Ectodermal cell (in vitro differentiated cells): ENCODE measurements at regions not wholly inside any gene's neighbourhood (a gene's known extent, or its start where the extent isn't known, plus 50 kb on each side); places are given as distances from the start of the nearest gene placed in this dataset.

Experiments used
- H3K27ac ChIP-seq: 2 replicates; pipeline ENCODE4 v1.7.0; 2013; ENCODE audit warnings: mild to moderate bottlenecking, low read depth, low read length; ENCODE audit not compliant: insufficient read depth, poor library complexity, severe bottlenecking
- H3K27me3 ChIP-seq: 2 replicates; pipeline ENCODE4 v1.7.0; 2013; ENCODE audit warnings: mild to moderate bottlenecking, low read length; ENCODE audit not compliant: insufficient read depth, control insufficient read depth, poor library complexity, severe bottlenecking
- H3K36me3 ChIP-seq: one replicate; pipeline ENCODE4 v1.7.0; 2013; ENCODE audit warnings: low read length; ENCODE audit not compliant: control insufficient read depth, insufficient read depth
- H3K4me1 ChIP-seq: one replicate; pipeline ENCODE4 v1.7.0; 2013; ENCODE audit warnings: low read length; ENCODE audit not compliant: control insufficient read depth, insufficient read depth
- H3K4me3 ChIP-seq: 2 replicates; pipeline ENCODE4 v1.7.0; 2013; ENCODE audit warnings: low read depth, low read length, control low read depth; ENCODE audit not compliant: insufficient read depth
- H3K9me3 ChIP-seq: 2 replicates; pipeline ENCODE4 v1.7.0; 2013; ENCODE audit warnings: mild to moderate bottlenecking, low read length, moderate library complexity; ENCODE audit not compliant: control insufficient read depth
- WGBS, 2 experiments: methylation state at CpG; one replicate each; pipeline ENCODE4 v1.1.7; 2013; ENCODE audit warnings: missing lambda C conversion rate in 2 of 2; 5-methylcytosine and 5-hydroxymethylcytosine counted together

DNA sequence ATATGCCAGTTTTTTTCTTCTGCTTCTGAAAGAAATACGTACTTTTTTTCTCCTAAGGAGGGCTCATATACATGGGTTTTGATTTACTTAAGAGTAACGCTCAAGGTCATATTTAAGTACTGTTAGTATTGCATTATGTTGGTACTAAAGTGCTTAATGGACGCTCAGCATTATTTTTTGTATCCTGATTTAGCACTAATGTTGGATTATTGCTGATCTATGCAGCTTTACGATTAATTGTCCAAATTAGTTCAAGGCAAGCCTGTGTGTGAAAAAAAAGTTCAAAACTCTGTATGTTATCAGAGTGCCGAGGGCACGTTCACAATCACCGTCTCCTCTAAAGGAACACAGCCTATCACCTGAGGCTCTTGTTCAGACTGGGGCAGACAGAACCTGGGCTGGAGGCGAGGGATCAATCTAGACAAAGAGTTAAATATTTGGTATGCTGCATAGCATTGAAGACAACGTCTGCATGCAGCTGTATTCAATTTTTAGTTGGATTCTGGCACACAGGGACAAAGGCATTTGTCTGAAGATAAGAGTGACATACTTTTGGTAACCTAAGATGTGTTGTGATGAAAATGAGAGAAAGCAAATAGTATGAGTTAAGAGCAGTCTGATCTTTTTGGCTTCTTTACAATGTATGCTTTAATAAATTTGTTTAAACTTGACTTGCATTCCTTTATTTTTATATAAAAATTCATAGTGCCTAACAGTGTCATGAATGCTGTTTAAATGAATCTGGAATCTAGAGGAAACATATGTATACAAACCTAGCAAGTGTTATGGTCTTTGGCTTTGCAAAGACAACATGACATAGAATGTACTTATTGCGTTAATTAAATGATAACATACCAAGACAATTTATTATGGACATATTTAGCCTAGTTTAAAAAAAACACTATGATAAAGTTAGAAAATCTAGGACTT lies 341.2 kb downstream of the SAMD5 start:
- no peaks in the 10 kb centered on the region for H3K9me3 ChIP-seq
- H3K27ac ChIP-seq: no peak overlapping the region
- H3K27me3 ChIP-seq: no peaks in the 10 kb centered on the region
- 94% methylated on average over 9 of the region's 10 CpGs for WGBS, 2 experiments
- H3K4me1 ChIP-seq: no peaks in the 10 kb centered on the region
- no peaks in the 10 kb centered on the region for H3K36me3 ChIP-seq
- H3K4me3 ChIP-seq: no peak overlapping the region

- Histone ChIP-seq H3K27ac (no peak overlapping the region), H3K4me3 (no peak overlapping the region), H3K4me1 (no peaks in the 10 kb centered on the region), H3K36me3 (no peaks in the 10 kb centered on the region), H3K27me3 (no peaks in the 10 kb centered on the region), H3K9me3 (no peaks in the 10 kb centered on the region)
- 94 to 97% methylated on average over 2 of the region's 2 CpGs for WGBS, 2 experiments
These were observed 344.3 kb downstream of the SAMD5 start for GRCh38 chr6:147852772-147853171.

DNA sequence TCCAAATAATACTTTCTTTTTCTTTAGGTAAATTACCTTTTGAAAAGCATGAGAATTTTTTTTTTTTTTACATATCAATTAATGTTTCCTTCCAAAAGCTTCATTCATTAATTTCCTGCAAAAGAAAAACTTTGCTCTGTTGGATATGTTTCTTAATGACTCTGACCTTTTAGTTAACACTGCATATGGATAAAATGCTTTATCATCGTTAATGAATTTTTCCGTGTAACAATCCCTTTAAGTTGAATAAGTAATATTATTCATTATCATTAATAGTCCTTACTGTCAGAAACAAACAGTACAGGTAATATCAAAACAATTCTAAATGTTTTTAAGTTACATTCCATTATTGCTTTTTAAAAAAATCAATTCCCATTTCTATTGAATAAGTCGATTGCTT lies 345.1 kb downstream of the SAMD5 start:
- WGBS, 2 experiments: 100% methylated on average over 1 to 2 of the region's 3 CpGs
- no peak overlapping the region for H3K4me3 ChIP-seq
- H3K27ac ChIP-seq: no peak overlapping the region
- no peaks in the 10 kb centered on the region for H3K36me3 ChIP-seq
- no peaks in the 10 kb centered on the region for H3K4me1 ChIP-seq
- no peaks in the 10 kb centered on the region for H3K27me3 ChIP-seq
- no peaks in the 10 kb centered on the region for H3K9me3 ChIP-seq

DNA sequence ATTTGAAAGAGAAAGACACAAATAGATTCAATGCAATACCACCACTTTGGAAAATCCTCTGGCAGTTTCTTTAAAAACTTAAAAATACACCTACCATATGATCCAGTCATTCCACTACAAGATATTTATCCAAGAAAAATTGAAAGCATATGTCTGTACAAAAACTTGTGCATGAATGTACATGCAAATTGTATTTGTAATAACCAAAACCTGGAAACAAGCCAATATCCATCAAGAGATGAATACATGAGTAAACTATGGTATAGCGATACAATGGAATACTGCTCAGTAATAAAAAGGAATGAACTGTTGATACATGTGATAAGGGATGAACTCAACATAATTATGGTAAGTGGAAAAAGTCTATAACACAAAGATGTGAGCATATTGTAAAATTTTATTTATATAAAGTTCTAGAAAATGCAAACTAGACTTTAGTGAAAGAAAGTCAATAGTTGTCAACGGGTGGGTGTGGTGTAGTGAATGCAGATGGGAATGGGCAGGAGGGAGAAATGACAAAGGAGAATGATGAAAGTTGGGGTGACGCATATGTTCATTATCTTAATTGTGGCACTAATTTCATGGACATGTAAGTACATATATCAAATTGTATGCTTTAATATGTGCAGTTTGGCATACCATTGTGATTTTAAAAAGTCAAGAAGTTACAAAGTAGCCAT lies 347.5 kb downstream of the SAMD5 start:
- Histone ChIP-seq H3K36me3 (no peaks in the 10 kb centered on the region), H3K27ac (no peak overlapping the region), H3K4me1 (no peaks in the 10 kb centered on the region), H3K9me3 (no peaks in the 10 kb centered on the region), H3K4me3 (no peak overlapping the region), H3K27me3 (no peaks in the 10 kb centered on the region)
- 94 to 95% methylated on average over 3 of the region's 3 CpGs for WGBS, 2 experiments

DNA sequence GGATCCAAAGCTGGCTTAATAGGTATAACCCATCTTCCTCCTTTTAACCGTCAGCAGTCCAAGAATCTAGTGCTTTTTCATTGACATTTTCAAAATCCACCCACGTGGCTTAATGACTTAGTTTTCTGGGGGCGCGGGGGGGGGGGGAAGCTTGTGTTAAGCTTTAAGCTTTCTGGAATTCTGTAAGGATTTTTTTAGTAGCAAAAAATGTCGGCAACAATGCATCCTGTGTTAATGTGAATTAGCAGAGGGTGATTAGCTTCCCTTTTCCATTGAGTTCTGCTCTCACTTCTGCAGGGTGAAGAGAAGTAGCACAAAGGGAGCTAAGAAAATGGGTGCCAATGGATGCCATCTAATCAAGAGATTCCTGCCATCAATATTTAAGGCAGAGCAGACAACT lies 348.2 kb downstream of the SAMD5 start:
- Histone ChIP-seq H3K9me3 (no peaks in the 10 kb centered on the region), H3K27me3 (no peaks in the 10 kb centered on the region), H3K4me3 (no peak overlapping the region), H3K27ac (no peak overlapping the region), H3K36me3 (no peaks in the 10 kb centered on the region), H3K4me1 (no peaks in the 10 kb centered on the region)
- 89 to 91% methylated on average over 5 of the region's 5 CpGs for WGBS, 2 experiments

GRCh38 chr6:147858421-147858820 lies 349.9 kb downstream of the SAMD5 start:
- H3K36me3 ChIP-seq: no peaks in the 10 kb centered on the region
- 96% methylated on average over 2 of the region's 2 CpGs for WGBS, 2 experiments

DNA sequence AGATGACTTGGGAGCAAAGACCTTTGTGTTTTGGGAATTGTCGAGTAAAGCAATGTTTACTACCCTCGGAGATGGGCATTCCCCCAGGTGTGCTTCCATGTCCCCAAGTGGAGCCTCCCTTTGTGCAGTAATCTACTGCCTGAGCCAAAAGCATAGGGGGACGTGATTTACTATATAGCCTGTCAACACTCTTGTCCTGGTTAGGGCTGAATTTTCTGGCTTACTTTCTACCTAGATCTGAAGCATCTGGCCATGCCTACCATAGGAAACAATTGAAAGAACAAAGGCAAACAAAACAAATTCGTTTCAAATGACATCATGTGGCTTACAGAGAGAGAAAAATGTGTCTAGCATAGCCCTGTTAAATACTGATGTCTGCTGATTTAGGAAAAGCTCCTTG lies 350.6 kb downstream of the SAMD5 start:
- no peak overlapping the region for H3K4me3 ChIP-seq
- no peak overlapping the region for H3K27ac ChIP-seq

More at GRCh38 chr6:147858421-147858820, 349.9 kb downstream of the SAMD5 start:
- no peak overlapping the region for H3K4me3 ChIP-seq
- H3K27me3 ChIP-seq: no peaks in the 10 kb centered on the region
- H3K9me3 ChIP-seq: no peaks in the 10 kb centered on the region
- no peak overlapping the region for H3K27ac ChIP-seq
- peaks cover 7% of the 10 kb centered on the region for H3K4me1 ChIP-seq

GRCh38 chr6:147861696-147862095 lies 353.2 kb downstream of the SAMD5 start:
- Histone ChIP-seq H3K9me3 (no peaks in the 10 kb centered on the region), H3K27ac (no peak overlapping the region), H3K4me1 (peaks cover 7% of the 10 kb centered on the region), H3K36me3 (no peaks in the 10 kb centered on the region), H3K4me3 (no peak overlapping the region), H3K27me3 (no peaks in the 10 kb centered on the region)
- 83 to 94% methylated on average over 2 of the region's 2 CpGs for WGBS, 2 experiments

More for the DNA sequence above, 350.6 kb downstream of the SAMD5 start:
- 87 to 88% methylated on average over 4 of the region's 4 CpGs for WGBS, 2 experiments
- Histone ChIP-seq H3K27me3 (no peaks in the 10 kb centered on the region), H3K36me3 (no peaks in the 10 kb centered on the region), H3K9me3 (no peaks in the 10 kb centered on the region), H3K4me1 (peaks cover 7% of the 10 kb centered on the region)

- Histone ChIP-seq H3K27ac (no peak overlapping the region), H3K36me3 (no peaks in the 10 kb centered on the region), H3K4me3 (no peak overlapping the region), H3K4me1 (peaks cover 5% of the 10 kb centered on the region), H3K27me3 (no peaks in the 10 kb centered on the region), H3K9me3 (no peaks in the 10 kb centered on the region)
- WGBS, 2 experiments: 100% methylated on average over 3 of the region's 4 CpGs; no CpG with 5 or more reads in 1 of the 2 experiments
These were observed 359.1 kb downstream of the SAMD5 start for GRCh38 chr6:147867433-147868226.
